ENCODE measurements at regions not wholly inside any gene's neighbourhood (a gene's known extent, or its start where the extent isn't known, plus 50 kb on each side); places are given as distances from the start of the nearest gene placed in this dataset.
"Not testable (repeated sequence)": the region's sequence is repeated elsewhere in the genome, so short reads cannot be mapped to it uniquely, and the experiment has no call there.

- not testable (repeated sequence) for DNase-seq
These were observed 348.0 kb upstream of the ID2 start for GRCh38 chr2:8333832-8334187.

- DNase-seq, result no peak
These were observed 347.0 kb upstream of the ID2 start for GRCh38 chr2:8334866-8335325.

- no peak for DNase-seq
These were observed 346.1 kb upstream of the ID2 start for GRCh38 chr2:8335801-8336200.

GRCh38 chr2:8337321-8337720, 344.5 kb upstream of the ID2 start:
- DNase-seq, result no peak

GRCh38 chr2:8342407-8342806, 339.4 kb upstream of the ID2 start:
- no peak for DNase-seq

- no peak for DNase-seq
These were observed 338.8 kb upstream of the ID2 start for GRCh38 chr2:8343031-8343430.

- no peak for DNase-seq
These were observed 337.4 kb upstream of the ID2 start for GRCh38 chr2:8344144-8345097.

GRCh38 chr2:8345200-8345599, 336.7 kb upstream of the ID2 start:
- no peak for DNase-seq

GRCh38 chr2:8346208-8346607, 335.6 kb upstream of the ID2 start:
- no peak for DNase-seq

GRCh38 chr2:8346706-8347430, 335.0 kb upstream of the ID2 start:
- DNase-seq, result no peak

- not testable (repeated sequence) for DNase-seq
These were observed 332.9 kb upstream of the ID2 start for GRCh38 chr2:8348911-8349310.

- no peak for DNase-seq
These were observed 329.6 kb upstream of the ID2 start for GRCh38 chr2:8352296-8352695.

- DNase-seq, result no peak
These were observed 328.9 kb upstream of the ID2 start for GRCh38 chr2:8352989-8353388.

- DNase-seq, result no peak
These were observed 326.6 kb upstream of the ID2 start for GRCh38 chr2:8355102-8355859.

- DNase-seq, result no peak
These were observed 323.9 kb upstream of the ID2 start for GRCh38 chr2:8357738-8358518.

GRCh38 chr2:8361930-8362329, 319.9 kb upstream of the ID2 start:
- no peak for DNase-seq

- DNase-seq, result no peak
These were observed 318.7 kb upstream of the ID2 start for GRCh38 chr2:8363161-8363560.

- DNase-seq, result no peak
These were observed 317.2 kb upstream of the ID2 start for GRCh38 chr2:8364668-8365067.

GRCh38 chr2:8365331-8365910, 316.4 kb upstream of the ID2 start:
- DNase-seq, result no peak

GRCh38 chr2:8367833-8368232, 314.0 kb upstream of the ID2 start:
- no peak for DNase-seq

- DNase-seq, result no peak
These were observed 313.4 kb upstream of the ID2 start for GRCh38 chr2:8368463-8368862.

- DNase-seq, result no peak
These were observed 312.3 kb upstream of the ID2 start for GRCh38 chr2:8369522-8369921.

Measured in NCI-H1092 (cell line).